OCI-LY3 (cell line): ENCODE measurements at regions not wholly inside any gene's neighbourhood (a gene's known extent, or its start where the extent isn't known, plus 50 kb on each side); places are given as distances from the start of the nearest gene placed in this dataset.

Experiments used
- CTCF ChIP-seq: fragments of 200-600, 300-600 bp; sonication (generic); IDR thresholded peaks from 2 replicates; pipeline ENCODE4 v1.5.1; 2014; ENCODE audit warnings: antibody characterized with exemption, low read length, low read depth
- EZH2phosphoT487 ChIP-seq: fragments of 200-600 bp; shearing (Covaris generic); IDR thresholded peaks from 2 replicates; pipeline ENCODE4 v1.6.1; 2018; ENCODE audit warnings: antibody characterized with exemption, mixed run types, low read depth

- TF ChIP-seq EZH2phosphoT487 (no peak), CTCF (no peak)
Observed at GRCh38 chr13:79837741-79838450, 356.9 kb downstream of the NDFIP2 start.
